GM12864 (cell line): ENCODE measurements at regions not wholly inside any gene's neighbourhood (a gene's known extent, or its start where the extent isn't known, plus 50 kb on each side); places are given as distances from the start of the nearest gene placed in this dataset.

Source experiments
- DNase-seq: peaks from one replicate; pipeline ENCODE4 v3.0.0-alpha.2; 2011; ENCODE audit warnings: low read depth
- H3K4me3 ChIP-seq: 2 replicates; pipeline ENCODE4 v1.5.1; 2011; ENCODE audit warnings: mild to moderate bottlenecking, low read depth, low read length, control low read depth
- TF ChIP-seq, protein P1 (sequence below): IDR thresholded peaks from 2 replicates; pipeline ENCODE4 v1.5.1; 2011; ENCODE audit warnings: low read depth, mild to moderate bottlenecking, moderate library complexity, low read length, control low read depth, inconsistent platforms; ENCODE audit errors: missing control alignments

DNA sequence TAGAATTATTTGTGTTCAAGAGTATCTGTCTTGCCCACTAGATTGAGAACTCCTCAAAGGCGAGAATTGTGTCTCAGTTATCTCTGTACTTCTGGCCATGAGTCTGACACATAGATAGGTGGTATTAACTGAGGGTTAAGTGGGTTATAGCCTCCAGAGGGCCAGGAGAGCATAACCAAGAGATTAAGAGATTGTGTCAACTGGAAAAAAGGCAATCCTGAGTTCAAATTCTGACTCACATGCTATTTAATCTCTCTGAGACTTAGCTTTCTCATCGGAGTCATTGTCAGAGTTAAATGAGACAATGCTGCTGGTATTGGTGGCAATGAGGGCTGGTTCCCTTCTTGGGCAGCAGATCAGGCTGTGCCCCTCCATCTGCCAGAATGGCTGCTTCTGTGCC, 330.9 kb downstream of the TNS1 start:
- DNase-seq, result no peak
- TF ChIP-seq, protein P1, sequence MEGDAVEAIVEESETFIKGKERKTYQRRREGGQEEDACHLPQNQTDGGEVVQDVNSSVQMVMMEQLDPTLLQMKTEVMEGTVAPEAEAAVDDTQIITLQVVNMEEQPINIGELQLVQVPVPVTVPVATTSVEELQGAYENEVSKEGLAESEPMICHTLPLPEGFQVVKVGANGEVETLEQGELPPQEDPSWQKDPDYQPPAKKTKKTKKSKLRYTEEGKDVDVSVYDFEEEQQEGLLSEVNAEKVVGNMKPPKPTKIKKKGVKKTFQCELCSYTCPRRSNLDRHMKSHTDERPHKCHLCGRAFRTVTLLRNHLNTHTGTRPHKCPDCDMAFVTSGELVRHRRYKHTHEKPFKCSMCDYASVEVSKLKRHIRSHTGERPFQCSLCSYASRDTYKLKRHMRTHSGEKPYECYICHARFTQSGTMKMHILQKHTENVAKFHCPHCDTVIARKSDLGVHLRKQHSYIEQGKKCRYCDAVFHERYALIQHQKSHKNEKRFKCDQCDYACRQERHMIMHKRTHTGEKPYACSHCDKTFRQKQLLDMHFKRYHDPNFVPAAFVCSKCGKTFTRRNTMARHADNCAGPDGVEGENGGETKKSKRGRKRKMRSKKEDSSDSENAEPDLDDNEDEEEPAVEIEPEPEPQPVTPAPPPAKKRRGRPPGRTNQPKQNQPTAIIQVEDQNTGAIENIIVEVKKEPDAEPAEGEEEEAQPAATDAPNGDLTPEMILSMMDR, result no peak
- H3K4me3 ChIP-seq, result no peak overlapping the region

DNA sequence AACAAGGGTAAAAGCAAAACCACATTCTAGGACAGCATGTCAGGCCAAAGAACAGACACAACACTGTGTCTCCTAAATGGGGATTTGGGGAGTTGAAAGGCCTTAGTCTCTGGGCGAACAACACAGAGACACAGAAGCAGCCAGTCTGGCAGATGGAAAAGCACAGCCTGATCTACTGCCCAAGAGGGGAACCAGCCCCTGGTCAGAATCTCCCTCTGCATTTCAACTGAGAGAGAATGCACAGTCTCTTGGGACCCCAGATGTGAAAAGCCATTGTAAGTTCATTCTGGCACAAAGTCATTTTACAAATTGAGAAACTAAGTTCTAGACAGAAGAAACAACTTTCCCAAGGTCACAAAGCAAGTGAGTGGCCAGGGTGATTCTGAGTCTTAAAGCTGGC, 331.7 kb downstream of the TNS1 start:
- H3K4me3 ChIP-seq, result no peak overlapping the region
- DNase-seq, result no peak
- TF ChIP-seq, protein P1, result no peak

DNA sequence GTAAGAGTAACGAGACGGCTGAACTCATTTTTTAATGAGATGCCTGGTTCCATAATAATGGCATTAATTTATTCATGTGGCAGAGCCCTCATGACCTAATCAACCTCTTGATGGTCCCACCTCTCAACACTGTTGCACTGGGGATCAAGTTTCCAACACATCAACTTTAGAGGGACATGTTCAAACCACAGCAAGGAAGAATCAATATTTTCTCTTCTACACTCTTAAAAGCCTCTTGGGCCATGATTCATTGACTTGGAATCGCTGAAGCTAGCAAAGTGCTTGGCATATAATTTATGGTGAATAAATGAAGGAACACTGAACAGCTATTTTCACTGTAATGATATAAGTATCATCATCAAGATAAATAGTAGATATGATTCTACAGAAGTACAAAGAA, 333.0 kb downstream of the TNS1 start:
- DNase-seq, result no peak
- no peak overlapping the region for H3K4me3 ChIP-seq
- TF ChIP-seq, protein P1, result no peak

DNA sequence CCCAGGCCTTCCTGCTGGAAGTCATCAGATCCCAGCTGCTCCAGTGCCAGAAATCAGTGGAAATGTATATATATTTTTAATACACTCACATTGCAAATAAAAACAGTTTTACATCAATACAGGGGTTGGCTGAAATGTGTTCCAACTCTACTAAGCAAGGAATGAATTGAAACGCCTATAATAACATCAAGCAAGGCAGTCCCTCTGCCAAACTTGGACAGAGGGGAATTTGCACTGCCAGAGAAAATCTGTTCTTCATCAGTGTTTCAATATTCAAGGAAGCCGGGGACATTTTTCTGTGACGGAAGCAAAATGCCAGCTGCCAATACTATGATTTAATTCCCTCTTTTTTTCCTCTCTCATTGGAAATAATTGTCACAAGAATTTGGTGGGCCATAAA, 335.3 kb downstream of the TNS1 start:
- TF ChIP-seq, protein P1, result no peak
- H3K4me3 ChIP-seq, result no peak overlapping the region
- DNase-seq, result no peak

DNA sequence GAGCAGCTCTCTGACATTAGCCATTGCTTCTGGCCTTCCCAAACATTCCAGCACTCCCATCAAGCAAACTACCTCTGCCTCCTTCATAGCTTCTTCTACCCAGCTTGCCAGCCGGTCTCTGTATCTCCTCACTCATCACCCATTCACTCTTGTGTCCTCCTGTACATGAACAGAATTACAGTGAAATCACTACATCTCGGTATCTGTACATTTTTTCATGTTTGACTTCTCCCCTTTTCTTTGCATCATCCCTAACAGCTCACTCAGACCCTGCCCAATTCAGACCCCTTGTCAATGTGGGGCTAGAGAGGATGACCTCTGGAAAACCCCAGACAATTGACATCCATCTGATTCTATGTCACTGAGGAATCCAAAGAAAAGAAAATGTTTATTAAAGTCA, 335.8 kb downstream of the TNS1 start:
- DNase-seq, result no peak
- H3K4me3 ChIP-seq, result no peak overlapping the region
- TF ChIP-seq, protein P1, result no peak

DNA sequence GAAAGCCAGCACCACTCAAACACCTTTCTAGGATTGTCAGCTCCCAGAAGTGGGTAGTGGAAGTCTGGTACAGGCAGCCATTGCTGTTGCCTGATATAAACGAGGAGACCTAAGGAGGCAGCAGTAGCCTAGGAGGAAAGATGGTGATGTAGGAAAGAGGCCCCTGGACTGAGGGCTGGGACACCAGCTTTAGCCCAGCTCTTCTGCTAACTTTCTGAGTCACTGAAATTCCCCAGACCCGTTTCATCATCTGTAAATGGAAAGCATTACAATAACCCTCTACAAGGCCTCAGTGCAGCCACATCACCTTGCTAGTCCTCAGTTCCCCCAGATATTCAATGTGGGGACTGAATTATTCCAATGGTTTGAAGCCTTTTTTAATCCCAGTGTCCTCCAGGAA, 336.5 kb downstream of the TNS1 start:
- DNase-seq, result no peak
- no peak overlapping the region for H3K4me3 ChIP-seq
- TF ChIP-seq, protein P1, result no peak

DNA sequence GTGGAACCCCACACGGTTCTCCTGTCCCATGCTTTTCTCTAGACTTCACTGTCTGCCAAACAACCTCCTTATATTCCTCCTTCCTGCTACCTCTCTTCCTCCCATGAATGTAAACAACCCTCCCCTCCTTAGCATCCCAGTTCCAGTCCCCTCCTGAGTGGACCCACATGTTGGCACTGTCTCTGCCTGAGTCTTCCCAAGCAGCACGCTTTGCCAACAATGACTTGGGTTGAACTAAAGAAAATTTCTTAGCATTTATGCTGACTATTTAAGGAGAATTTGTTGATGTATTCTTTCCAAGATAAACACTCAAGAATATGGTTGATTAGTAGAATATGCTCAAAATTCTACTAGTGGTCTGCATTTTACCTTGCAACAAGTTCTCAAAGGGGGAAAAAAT, 338.0 kb downstream of the TNS1 start:
- DNase-seq, result no peak
- TF ChIP-seq, protein P1, result no peak
- H3K4me3 ChIP-seq, result no peak overlapping the region
